GM18511 (cell line): ENCODE measurements at regions not wholly inside any gene's neighbourhood (a gene's known extent, or its start where the extent isn't known, plus 50 kb on each side); places are given as distances from the start of the nearest gene placed in this dataset.

Experiments
- ATAC-seq: cut with Tn5 transposase; IDR thresholded peaks from one replicate; pipeline ENCODE4 v1.9.1; 2021; ENCODE audit warnings: mild to moderate bottlenecking, moderate library complexity; ENCODE audit not compliant: unreplicated experiment

DNA sequence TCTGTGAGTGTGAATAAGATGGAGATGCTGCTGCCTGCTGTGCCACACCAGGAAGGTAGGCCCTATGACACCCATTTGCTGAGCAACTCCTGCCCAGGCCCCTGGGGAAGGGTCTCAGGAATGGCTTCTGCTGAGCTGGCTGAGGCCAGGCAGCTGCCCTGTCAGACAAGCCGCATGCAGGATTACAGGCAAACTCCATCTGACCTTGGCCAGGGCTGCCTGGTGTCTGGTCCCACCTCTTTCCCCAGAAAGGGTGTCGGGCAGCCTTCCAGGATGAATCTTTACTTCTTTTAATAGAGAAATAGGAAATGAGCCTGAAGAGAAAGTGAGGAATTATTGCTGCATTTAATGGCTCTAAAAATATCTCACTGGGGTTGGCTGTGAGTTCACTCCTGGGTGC is 182.5 kb downstream of the IRX5 start:
- ATAC-seq, result no peak

DNA sequence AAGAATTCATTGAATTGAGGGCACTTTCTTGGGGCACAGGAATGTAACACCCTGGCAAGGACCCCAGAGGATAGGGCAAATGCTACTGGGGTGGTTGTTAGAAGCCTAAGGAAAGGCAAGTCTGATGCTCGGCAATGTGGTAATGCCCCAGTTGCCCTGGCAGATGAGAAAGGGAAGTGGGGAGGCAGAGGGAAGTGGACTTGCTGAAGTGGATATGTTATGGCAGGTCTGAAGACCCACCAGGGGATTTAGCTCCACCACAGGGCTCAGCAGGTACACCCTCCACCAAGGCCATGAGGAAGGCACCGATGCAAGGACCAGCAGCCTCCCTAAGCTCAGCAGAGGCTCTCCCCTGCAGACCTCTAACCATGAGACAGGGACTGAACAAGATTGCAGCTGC is 184.8 kb downstream of the IRX5 start:
- no peak for ATAC-seq

DNA sequence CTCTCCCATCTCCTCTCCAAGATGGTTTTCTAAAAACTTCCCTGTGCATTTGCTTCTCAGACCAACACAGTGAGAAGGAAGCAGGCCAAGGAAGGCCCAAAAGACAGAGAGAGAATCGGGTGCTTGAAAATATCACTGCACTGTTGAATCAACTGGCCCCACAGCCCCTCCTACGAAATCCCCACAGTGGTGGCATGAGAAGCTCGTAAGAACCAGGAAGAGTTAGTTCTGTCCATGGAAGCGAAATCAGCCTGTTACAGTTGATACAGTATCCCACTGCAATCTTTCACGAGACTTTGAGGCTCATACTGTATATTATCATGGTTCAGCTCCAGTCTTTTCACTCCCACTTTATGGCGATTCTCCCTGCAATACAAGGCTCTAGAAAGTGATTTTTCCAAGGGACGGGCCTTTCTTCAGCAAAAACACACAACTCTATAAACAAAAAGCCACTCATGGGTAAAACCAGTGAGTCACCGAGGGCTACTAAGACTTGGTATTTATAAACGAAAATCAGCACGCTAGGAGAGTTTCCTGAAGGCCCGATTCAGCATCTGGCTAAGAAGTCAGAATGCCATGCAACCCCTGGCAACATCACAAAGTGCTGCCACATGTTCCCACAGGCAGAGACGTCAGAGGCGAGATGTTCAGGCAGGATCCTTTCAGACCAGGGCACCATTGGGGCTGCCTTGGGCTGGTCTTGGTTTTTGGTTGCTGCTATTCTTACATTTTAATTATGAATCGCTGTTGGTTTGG is 185.7 kb downstream of the IRX5 start:
- no peak for ATAC-seq

DNA sequence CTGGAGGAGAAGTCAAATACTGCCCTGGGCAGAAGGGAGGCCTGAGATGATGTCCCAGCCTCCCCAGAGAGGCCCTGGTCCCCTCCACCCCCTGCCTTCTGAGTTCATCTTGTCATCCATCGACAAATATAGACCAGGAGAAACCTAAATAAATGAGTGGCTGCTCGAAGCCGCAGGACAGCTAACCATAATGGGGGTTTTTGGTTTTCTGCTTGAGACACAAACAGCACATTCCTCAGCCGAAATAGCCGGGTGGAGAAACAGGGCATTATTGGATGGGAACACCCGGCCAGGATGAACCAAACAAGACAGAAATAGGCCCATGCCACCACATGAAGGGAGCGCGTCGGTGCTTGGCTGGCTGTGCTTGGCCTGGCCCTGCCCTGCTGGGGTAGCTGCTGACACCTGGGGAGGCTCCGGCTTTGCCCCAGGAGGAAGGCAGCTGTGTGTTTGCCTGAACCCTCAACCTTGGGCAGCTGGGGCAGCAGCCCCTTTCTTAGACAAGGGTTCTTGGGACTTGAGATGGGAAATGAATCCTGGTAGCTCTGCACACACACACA is 188.1 kb downstream of the IRX5 start:
- ATAC-seq, result no peak

DNA sequence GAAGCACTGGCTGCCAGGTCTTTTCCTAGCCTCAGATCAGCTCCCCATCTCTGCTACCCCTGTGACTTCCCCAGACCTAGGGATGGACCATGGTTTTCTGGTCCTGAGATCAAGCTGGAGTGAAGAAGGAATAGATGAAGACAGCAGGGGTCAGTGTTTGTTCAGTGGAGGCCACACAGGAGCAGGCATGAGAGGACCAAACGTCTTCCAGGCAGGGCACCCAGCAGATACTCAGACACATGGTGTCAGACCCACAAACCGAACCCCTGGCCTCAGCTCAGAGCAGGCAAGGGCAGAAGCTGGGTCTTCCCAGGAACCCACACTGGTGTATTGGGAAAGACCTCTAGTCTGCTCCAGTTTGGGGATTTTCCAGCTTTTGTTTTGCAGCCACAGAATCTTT is 189.7 kb downstream of the IRX5 start:
- ATAC-seq, result no peak

GRCh38 chr16:55120826-55121225 is 190.2 kb downstream of the IRX5 start:
- no peak for ATAC-seq

- ATAC-seq, result no peak
These were observed 193.0 kb downstream of the IRX5 start for GRCh38 chr16:55123652-55124051.

GRCh38 chr16:55125818-55126385 is 195.2 kb downstream of the IRX5 start:
- ATAC-seq, result no peak

DNA sequence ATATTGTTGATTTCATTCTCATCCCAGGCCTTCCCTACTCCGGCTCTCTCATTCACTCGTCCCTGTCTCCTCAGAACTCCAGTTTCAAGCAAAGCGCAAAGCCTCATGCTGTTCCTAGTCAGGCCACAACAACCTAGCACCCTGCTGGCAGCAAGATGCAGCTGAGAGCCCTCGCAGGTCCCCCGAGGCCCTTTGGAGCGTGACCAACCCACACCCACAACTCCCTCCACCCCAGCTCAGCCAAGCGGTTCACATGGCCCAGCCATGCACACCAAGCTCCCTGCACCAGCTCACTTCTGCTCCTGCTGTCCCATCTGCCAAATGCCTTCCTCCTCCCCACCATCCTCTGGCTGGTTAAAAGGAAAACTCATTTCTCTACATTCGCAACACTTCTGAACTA is 195.8 kb downstream of the IRX5 start:
- ATAC-seq, result no peak

DNA sequence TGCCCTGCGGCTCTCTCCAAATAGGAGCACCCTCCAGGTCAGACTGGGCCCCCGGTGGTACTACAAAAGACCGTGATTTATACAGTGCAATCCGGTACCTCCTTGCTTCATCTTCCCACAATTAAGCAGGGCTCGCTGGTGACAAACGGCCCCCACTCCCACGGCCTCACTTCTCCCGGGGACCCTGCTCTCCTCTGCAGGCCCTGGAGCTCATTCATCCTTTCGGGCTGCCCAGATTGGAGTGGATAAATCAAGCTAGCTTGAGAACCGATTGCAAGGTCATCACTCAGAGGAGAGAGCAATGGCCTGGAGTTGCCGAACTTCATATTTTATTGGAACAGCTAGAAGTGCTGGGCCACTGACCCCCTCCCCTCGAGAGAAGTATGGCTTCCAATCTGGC is 193.5 kb upstream of the IRX6 start:
- no peak for ATAC-seq

GRCh38 chr16:55130911-55131310 is 193.1 kb upstream of the IRX6 start:
- no peak for ATAC-seq

GRCh38 chr16:55133654-55134053 is 190.3 kb upstream of the IRX6 start:
- ATAC-seq, result no peak

- ATAC-seq, result no peak
These were observed 187.4 kb upstream of the IRX6 start for GRCh38 chr16:55136356-55137150.

- no peak for ATAC-seq
These were observed 185.7 kb upstream of the IRX6 start for GRCh38 chr16:55138298-55138697.

DNA sequence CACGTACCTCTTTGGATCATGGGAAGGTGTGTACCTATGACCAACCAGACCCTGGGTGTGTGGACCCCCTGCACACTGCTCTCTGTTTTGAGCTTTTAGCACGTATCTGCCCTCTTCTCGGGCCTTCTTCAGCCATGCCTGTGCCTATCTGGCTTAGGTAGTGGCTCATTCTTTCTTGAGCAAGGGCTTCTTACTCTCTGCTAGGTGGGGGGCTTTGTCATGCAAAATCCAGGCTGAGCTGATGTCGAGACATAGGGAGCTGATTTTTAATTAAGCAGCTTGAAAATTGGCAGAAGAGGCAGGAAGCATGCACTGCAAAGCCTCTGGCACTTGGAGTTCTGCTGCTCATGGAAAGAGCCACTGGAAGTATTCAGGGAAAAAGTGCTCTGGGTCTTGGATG is 181.6 kb upstream of the IRX6 start:
- ATAC-seq, result no peak

DNA sequence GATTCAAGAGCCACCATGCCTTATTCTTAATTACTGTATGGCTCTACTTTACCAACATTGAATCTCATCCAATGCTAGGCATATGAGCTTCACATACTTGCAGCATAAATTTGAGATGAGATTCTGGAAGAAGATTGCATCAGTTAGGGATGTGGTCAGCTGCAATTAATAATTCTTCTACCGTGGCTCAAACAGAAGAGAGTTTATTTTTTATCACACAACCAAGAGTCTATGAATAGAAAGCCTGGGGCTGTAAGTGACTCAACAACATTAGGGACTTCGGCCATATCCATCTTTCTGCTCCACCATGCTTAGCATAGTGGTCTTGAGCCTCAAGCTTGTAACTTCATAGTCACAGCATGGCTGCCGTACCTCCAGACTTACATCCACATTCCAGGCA is 179.4 kb upstream of the IRX6 start:
- no peak for ATAC-seq

DNA sequence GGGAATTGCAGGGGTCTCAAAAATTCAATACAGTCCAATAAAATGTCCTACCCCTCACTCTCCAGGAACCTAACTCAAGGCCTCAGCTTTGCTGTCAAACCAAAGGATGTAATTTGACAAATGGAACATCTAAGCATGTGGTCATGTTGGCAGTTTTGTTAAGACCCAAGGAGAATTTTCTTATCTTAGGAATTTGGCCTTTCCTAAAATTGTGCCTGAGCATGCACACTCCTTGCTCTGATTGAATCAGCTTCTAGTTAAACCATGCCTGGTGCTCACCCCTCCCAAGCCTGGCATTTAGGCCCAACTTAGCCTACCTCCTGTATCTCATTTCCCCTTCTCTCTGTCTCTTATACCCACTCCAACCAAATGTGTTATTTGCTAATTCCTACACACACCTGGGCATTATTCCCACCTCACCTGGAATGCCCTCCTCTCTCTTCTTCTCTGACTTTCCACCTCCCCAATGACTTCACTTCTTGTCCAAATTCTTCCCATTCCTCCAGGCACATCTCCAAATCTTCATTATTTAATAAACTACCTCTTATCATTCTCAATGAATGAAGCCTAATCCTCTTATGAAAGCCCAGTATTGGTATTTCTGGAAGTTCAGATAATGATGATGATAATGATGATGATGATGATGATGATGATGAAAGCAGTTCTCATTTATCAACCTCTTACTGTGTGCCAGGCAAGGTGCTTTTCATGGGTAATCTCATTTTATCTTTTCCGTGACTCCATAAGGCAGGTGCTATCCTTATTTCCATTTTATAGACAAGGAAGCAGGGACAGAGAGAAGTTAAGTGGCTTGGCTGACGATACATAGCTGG is 178.0 kb upstream of the IRX6 start:
- ATAC-seq, result no peak

DNA sequence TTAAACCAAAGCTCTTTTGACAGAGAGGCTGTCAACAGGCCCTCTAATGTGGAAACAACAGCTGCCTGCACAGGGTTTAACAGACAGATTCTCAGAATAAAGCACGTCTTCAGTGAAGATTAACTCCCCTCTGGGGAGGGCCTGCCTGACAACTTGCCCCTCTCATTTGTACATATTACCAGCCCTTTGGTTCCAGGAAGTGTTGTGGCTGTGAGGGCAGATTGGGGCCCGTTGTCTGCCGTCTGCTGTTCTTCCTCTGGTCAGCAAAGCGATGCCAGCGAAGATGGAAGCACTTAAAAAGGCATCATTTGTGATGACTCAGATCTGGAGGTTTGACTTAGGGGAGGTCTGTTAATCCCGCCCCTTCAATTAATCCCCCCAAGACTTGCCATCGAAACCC is 177.0 kb upstream of the IRX6 start:
- ATAC-seq, result no peak

DNA sequence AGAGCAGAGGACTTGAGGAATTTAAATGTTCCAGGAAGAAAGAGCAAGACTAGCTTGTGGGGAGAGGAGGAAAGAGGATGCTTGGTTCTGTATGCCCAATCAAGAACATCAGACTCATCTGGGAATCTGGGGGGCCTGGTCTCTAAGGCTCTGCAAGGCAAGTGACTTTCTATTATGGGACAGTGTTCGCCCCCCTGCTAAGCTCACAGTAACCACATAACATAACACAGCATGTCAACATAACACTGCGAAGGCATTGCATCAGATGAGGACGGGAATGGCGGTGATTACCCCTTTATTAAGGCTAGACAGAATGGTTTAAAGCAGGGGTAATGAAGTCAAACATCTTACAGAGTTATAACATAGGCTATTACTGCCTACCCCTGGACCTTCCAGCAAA is 176.6 kb upstream of the IRX6 start:
- ATAC-seq, result no peak

- no peak for ATAC-seq
These were observed 174.4 kb upstream of the IRX6 start for GRCh38 chr16:55149622-55150021.
